Stimulated activated CD8-positive, alpha-beta memory T cell treated with anti-CD3 and anti-CD28 coated beads, Interleukin-15, amount 100 ng/mL, for 48 hours (primary cell): ENCODE measurements at regions not wholly inside any gene's neighbourhood (a gene's known extent, or its start where the extent isn't known, plus 50 kb on each side); places are given as distances from the start of the nearest gene placed in this dataset.

Source experiments
- DNase-seq, 2 donors: peaks; one replicate each; pipeline ENCODE4 v3.0.0-alpha.2; 2020; ENCODE audit warnings: low read depth in 2 of 2

DNA sequence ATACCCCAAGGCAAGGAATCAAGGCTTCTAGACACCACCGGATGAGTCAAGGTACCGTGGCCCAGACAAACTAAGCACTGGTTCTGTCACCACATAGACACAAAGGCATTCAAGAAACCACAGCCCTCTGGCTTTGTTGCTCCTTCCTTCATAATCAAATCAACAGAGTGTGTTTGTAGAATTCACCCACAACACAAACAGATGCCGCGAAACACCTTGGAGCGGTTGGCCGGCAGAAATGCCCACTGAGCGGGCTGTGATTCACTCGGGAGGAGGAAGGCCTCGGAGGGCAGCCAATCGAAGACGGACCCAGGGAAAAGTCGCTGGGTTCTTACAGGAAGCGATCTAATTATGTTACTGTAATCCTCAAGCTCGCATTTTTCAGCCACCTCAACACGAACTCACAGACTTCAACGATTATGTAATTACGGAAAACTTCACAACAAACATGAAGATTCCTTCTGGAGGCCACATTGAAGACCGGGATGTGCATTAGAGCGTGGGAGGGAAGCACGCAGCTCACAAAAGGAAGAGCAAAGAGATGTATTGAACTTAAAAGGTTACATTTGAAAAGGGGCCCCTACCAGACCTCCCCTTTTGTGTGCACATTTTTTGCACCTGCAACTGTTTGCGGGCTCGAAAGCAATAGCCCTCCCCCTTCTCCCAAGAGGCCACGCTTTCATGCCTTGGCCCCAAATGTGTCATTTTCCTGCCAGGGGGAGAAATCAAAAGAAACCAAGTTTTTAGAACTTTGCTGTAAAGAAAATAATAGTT, 184.7 kb upstream of the PREP start:
- no peak for DNase-seq

DNA sequence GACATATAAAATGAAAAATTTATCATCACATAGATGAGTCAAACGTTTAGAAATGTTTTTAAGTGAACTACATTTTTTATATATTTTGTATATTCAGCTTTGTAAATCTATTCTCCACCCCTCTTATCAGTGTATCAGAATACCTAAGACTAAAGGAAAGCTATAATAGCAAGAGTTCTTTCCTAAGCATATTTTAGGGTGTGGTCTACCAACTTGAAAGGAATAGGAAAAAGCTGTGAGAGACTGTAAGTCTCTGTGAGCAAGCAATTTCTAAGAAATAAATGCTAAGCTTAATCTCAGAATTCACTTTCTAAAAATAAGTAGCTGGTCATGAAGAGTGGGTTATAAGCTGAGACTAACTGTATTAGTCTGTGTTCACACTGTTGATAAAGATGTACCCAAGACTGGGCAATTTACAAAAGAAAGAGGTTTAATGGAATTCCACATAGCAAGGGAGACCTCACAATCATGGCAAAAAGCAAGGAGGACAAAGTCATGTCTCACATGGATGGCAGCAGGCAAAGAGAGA, 175.4 kb upstream of the PREP start:
- DNase-seq = no peak

DNA sequence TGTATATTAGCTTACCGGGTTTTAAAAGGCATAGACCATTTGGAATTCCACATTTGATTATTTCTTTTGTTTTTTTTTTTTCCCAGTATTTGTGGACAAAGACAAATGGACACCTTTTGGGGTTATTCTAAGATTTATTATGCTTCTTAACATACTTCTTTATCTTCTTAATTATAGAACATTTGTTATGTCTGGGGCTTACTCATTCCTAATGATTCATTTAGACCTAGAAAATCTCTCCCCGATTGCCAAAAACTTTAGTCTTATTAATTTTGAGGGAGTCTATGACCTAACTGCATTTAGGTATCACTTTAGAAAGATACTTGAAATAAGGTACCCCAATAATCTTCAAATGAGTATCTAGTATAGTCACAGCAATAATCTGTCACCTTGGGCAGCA, 170.7 kb upstream of the PREP start:
- DNase-seq = no peak

DNA sequence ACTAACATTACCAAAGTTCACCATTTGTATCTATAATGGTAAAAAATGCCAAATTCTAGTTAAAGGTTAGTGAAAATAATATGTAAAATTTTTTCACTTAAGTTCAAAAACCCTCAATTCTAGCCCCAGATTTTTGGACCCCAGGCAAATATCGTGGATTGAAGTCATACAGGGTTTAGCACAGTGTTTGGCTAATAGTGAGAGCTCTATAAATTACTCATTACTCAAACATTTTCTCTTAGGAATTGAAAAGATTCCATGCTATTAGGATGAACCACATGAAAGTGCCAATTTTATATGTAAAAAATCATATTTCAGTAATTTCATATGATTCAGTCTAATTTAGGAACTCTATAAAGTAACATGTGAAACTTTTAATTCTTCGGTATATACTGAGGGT, 170.3 kb upstream of the PREP start:
- no peak for DNase-seq

DNA sequence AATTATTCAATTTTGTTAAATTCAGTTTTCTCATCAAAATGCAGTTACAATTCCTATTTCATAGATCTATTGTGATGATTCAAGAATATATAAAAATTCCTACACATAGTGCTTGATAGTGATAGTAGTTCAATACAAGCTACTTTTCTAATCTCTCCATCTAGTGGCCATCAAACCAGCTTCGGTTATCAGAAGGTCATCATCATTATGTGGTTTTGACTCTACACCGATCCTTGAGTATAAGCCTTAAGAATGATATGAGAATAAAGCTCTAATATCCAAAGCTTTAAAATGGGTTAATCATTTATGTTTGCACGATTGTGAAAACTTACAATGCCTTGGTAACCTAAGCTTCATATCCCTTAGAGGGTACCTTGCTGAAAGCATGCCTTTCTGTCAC, 167.5 kb upstream of the PREP start:
- no peak for DNase-seq

DNA sequence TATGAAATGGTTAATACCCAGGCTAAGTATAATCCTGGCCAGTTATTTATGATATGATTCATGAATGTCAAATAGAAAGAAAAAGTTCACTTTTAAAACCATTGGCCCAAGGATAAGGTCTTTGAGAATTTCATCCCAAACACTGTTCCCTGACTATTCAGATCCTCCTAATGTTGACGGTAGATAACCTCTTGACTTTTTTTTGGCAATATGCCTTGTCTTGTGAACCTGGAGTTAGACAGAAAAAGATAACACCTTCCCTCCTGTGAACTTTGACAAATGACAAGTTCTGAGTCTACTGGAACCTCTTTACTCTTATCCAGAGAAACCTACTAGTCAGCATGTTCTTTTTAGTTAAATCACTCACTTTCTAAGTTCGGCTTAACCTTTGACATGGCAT, 166.8 kb upstream of the PREP start:
- no peak for DNase-seq

DNA sequence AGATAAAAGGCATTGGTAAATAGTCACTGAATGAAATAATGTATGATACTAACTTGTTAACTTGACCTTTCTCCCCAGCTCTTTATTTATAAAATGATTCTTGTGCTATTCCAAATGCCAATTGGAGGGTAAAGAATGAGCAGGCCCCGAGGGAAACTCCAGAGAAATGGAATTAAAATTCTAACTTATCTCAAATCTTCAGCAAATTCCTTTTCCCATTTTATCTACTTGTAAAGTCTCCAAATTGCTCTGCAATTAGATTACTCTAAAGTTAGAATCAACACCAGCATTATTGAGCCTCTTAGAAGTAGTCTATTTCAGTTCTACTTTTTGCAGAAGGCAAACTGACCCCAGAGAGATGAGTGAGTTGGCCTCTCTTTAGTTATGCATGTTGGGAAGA, 165.9 kb upstream of the PREP start:
- DNase-seq = no peak

DNA sequence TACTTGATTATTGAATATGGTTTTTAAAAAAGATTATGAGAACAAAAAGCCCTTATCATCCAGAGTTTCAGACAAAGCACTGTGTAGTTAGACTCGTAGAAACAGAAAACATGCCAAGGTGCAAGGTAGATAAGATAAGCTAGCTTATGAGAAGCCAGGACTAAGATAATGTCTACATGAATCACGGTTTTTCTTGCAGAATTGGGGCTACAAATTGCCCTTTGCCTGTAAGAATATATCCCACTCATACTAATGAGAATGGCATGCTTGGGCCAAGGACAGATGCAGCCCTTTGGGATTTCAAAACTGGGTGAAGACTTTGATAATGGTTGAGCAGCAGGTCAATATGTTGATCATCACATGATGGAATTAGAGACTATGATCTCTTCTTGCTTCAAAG, 165.3 kb upstream of the PREP start:
- no peak for DNase-seq

DNA sequence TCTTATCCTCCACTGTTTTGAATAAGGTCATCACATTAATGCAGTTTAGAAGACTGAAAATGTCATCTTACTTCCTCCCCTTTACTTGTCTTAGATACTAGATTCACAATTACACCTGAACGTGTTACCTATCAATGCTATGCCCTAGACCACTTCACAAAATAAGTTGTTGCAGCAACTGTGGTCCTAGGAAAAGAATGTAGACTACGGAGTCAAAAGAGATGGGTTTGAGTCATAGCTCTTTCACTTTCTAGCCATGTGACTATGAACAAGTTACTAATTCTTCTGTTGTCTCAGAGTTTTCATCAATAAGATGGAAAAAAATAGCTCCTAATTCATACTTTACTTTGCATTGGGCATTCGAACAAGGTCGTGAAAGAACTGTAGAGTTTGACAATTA, 164.3 kb upstream of the PREP start:
- DNase-seq = no peak

DNA sequence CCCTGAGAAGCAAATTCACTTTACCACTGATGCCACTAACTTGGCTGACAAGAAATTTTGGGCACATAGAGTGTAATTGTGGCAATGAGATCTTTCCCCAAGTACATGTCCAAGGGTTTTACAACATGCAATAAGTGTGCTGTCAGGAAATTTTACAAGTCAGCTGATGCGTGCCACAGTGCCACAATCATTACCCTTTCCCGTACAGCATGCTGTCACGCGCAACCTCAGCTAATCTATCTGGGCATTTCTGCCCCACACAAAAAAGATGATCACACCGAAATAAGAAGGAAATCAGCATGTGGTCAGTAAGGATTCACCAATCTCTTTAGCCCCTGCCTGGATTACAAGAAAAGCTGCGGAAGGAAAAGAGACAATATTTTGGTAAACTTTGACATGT, 163.6 kb upstream of the PREP start:
- no peak for DNase-seq

DNA sequence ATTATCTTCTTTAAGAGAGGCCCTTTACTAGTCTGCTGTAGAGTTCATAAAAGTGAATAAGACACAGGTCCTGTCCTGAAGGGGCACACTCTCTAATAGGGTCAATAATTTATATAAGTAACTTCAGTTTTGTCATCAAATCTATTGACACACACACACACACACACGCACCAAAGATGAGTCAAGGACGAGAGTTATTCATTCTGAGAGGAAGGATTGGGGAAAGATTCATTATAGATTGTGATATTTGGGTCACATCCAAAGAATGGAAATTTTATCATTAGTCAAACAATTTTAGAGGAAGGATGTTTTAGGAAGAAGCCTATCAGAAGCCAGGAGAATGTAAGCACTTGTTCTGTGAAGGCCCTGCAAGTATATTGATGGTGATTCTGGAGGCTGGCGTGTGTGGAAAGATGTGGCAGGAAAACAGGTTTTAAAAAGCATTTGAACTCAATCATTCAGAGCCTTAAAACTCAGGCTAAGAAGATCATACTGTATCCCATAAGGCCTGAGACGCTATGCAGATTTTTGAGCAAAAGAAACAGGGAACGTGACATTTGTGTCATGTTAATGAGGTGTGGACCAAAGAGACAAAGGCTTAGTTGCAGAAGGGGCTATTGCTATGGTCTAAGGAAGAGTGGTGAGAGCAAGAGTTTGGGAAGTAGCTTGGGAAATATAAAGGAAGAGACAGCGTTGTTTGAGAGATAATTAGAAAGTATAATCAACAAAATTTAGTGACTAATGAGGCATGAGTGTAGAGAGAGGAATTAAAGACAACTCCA, 161.4 kb upstream of the PREP start:
- DNase-seq = no peak

DNA sequence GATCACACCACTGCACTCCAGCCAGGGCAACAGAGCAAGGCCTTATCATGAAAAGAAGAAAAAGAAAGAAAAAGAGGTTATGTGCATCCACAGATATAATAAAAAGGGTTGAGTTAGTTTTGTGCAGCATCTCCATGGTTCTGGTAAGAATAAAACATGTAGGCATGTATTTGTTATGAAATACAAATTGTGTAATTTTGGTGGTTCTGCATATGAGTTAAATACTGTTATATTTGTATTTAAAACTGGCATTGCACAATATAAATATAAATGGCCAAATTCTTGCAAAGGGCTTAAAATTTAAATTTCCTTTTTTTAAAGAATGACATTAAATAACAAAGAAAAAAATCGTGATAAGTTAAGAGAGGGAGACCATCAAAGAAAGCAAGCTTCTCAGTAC, 159.1 kb upstream of the PREP start:
- no peak for DNase-seq

DNA sequence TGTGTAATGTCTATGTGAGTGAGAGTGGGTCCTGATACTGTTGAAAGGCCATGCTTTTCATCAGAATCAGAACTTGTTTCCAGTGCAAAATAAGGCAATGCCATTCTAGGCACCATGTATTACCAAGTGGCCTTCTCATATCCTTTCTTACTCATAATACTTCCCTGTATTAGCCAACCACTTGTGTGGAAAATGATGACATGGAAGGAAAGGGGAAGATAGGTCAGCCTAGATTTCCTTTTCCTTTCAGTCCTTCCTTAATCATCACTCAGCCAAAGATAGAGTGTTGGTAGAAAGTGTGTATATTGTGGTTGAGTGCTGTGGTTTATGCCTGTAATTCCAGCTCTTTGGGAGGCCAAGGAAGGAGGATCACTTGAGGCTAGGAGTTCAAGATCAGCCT, 158.6 kb upstream of the PREP start:
- DNase-seq = no peak

DNA sequence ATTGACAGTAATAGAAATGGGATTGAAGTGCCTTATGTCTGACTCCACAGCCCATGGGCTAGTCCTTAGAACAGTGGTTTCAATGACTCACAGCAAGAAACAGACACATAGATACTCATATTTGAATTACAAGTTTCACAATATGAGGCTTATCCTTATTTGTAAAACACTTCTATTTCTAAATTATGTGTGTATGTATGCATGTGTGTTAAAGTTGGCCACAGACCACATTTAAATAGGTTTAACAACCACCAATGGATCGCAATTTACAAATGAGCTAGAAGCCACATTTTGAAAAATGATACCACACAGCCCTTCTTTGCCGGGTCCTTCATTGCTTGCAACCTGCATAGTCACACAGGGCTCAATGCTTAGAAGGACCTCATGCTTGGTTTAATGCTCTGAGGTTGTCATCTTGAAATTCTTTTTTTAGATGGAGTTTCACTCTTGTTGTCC, 157.8 kb upstream of the PREP start:
- no peak for DNase-seq

DNA sequence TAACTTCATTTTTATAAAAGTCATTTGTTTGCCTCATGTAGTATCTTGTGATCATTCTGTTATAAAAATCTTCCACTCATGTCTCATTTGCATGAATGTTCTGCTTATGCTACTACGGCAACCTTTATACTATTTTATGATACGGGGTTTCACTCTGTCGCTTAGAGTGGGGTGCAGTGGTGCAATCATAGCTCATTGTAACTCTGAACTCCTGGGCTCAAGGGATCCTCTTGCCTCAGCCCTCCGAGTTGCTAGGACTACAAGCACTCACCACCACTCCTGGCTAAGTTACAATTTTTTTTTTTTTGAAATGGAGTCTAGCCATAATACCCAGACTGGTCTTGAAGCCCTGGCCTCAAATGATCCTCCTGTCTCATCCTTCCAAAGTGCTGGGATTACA, 154.4 kb upstream of the PREP start:
- no peak for DNase-seq

DNA sequence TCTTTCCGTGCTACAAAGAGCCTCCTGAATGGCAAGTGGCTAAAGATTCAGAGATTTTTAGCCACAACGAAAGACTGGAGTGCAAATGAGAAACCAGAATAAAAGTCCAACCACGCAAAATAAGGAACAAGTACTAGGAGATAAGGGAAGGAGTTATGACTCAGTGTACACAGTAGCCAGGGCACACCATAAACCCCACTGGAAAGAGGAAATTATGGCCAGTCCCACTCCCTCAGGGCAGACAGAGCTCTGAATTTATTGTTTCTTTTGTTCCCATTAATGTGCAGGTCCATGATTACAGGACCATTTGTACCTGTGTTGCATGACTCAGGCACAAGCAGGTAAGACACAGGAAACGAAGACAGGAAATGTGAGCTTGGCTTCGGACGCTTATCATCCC, 150.3 kb upstream of the PREP start:
- no peak for DNase-seq

DNA sequence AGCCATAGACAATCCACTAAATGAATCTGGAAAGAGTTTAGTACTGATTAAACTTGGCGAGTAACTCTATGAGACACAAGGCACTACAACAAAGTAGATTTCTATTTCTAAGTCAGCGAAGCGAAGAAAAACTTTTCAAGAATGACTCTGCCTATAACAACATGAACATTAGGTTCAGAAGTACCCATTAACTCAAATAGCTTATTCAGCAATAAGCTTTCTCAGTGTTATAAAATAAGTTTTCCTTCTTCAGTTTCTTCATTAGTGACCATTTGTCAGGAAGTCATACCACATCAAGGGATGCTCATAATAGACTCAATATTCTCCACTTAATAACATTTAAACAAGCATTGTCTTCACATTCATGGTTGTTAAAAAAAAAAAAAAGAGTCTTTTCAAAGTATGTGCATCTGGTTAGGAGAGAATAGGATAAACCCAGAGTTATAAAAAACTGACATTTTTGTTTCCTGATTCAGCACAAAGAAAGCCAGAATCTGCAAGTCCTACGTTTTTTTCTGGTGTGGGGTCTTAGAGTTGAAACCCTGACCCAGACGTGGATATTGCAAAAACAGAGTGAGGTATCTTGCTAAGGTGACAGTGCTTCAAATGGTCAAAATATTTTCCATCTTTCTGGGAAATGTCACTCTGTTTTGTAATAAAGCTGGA, 148.2 kb upstream of the PREP start:
- no peak for DNase-seq

DNA sequence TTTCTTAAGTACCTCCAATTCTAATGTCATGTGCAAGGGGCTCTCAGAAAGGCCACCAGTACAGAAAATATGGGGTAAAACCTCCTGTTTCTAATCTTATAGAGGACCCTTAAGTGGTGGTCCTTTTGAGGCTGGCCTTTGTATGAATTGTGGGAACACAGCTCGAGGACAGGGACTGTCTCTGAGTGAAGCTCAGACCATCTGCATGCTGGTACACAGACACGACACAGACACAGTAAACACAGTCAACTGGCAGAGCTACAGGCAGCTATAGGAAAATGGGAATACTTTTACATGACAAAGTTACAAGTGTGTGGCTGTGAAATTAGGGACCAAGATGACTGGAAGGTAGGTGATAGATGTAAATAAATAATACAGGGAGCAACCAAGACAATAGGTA, 143.9 kb upstream of the PREP start:
- no peak for DNase-seq

DNA sequence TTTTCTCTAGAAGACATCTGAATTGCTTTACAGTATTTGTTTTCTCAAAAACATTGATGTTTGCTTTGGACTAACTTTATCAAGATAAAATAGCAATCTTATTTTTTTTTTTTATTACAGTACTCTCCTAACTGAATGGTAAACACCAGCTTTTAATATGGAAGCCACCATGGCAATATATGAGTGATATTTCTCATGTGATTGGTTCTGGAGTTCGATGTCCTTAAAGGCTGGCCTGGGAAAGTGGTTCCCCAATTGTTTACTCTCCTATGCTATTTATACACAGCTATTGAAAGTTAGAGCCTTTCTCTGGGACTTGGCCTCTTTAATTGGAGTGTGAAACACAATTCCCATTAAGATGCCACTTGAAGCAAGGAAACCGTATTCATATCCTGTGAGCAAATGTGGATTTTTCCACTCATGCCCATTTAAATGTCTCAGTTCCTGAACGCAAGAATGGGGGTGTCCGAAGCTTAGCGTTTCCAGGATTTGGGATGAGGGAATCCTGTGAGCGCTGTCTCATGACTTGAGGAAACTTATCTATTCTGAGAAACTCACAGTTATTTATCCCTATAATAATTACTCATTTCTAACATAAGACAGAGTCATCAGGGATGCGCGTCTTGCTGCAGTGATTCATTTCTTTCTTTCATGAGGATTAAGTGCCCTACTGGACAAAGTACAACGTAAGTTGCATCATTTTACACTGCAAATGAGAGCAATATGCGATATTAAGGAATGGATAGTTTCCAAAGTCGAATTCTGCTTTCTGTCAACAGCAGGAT, 143.3 kb upstream of the PREP start:
- DNase-seq = no peak

DNA sequence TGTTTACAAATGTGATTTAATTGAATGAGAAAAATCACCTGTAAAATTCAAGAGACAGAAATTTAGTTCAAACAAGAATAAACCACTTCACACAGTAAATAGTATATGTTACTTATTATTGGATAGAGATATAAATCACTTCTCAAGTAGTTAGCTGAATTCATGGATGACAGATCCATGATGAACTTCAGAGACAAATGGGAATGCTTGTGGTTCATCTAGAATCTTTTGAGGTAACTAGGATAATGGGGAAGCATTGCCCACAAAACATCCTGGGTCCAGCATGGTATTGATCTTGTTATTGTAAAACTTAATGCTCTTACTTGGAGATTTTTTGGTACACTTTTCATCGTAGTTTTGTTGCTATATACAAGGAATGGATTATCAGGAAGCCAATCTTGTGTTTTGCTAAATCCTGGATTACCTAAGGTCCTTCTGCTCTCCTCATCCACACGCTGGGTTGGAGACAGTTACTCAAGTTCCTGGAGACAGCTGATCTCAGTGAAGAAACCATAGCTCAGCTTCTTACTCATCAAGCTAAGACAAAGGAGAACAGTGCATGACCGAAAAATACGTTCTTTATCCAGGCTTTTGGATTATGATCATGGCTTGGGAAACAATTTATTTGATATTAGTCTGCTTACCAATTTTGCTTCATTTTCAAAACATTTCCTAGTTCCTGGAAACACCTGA, 142.5 kb upstream of the PREP start:
- no peak for DNase-seq

DNA sequence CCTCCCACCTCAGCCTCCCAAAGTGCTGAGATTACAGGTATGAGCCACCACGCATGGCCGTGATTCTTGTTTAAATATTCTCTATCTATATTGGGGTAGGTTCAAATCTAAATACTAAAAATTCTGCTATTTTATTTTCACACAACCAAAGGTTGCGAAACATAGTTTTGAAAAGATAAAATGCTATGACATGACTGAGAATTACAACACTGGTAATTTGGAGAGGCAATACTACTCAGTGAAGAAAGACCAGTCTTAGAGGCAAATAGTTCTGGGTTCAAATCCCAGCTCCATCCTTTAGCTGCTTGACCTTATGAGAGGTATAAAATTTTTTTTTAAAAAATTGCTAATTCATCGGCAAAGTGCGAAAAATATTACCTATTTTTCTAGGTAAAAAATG, 137.0 kb upstream of the PREP start:
- DNase-seq = no peak
